NCI-H2029 (cell line): ENCODE measurements at regions not wholly inside any gene's neighbourhood (a gene's known extent, or its start where the extent isn't known, plus 50 kb on each side); places are given as distances from the start of the nearest gene placed in this dataset.

Source experiments
- DNase-seq: peaks from one replicate; lab custom pipeline; 2025; lab: John Stamatoyannopoulos, UW

GRCh38 chr5:116844015-116844414 is 269.4 kb upstream of the SEMA6A start:
- no peak for DNase-seq

DNA sequence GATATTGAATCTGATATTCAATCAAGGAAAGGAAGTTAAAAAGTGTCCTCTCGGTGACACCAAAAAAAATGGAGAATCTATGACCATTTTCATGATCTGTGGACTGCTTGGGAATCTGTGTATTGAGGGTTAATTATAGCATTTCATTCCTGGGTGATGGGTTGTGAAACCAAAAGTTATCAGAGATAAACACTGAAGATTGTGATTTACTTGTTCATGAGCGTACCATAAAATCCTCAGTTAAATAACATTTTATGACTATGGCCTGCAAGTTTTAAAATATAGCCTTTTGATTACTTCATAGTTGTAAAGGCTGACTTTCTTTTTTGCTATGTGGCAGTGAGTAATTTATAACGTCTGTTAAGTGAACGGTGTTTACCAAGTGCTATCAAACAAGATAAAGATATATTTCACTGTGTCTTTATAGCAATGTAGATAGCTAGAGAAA is 267.9 kb upstream of the SEMA6A start:
- no peak for DNase-seq

DNA sequence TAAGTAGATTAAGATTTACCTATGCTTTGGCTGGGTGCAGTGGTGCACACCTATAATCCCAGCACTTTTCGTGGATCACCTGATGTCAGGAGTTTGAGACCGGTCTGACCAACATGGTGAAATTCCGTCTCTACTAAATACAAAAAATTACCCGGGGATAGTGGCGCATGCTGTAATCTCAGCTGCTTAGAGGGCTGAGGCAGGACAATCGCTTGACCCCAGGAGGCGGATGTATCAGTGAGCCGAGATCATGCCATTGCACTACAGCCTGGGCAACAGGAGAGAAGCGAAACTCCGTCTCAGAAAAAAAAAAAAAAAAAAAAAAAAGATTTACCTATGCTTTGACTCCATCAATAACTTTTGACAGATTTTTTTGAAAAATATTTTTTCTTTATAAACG is 267.1 kb upstream of the SEMA6A start:
- no peak for DNase-seq

DNA sequence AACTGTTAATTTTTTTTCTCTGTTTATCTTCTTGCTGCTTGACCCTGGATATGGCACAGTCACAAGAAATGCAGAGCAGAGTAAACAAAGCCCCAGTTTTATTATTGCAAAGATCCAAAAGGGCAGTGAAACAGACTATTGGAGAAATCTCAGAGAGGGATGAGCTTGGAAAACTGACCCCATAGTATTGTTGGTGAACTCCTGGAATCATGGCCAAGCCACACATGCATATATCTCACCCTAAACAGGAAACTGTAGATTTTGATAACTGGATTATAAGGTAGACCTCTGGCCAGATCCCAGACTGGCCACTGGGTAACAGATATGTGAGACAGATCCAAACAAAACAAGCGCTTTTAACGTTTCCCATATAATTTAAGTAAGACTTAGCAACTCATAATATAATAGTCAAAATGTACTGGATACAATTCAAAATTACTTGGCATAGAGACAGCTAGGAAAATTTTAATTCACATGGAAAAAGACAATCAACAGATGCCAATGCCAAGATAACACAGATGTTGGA is 263.5 kb upstream of the SEMA6A start:
- no peak for DNase-seq

DNA sequence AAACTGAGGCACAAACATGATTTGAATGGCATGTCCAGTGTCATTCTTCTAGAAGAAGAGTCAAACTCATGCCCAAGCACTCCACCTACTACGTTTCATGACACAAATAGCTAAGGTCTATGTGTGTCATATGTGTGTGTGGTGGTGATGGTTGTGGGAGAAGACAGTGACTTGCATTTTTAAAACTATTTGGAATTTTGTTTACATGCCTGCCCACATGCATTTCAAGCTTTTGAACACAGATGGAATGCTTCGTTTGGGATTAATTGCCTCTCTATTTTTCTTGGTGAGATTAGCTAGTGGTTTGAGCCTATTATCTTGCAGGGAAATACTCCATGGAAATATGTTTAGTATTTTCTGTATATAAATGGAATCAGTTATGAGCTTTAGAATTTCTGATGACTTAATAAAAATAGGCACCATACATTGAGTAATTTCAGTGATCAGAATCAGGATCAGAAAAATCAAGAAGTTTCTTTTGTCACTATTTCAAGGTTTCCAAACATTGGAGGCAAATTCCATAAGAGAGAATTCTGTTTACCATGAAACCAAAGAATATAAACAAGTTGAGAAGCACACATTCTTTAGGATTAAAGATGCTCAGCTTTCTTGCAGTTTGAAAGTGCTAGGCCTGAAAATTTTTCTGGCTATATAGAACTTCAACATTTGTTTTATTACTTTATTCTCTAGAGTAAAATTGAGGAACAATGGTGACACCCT is 260.3 kb upstream of the SEMA6A start:
- DNase-seq: no peak

DNA sequence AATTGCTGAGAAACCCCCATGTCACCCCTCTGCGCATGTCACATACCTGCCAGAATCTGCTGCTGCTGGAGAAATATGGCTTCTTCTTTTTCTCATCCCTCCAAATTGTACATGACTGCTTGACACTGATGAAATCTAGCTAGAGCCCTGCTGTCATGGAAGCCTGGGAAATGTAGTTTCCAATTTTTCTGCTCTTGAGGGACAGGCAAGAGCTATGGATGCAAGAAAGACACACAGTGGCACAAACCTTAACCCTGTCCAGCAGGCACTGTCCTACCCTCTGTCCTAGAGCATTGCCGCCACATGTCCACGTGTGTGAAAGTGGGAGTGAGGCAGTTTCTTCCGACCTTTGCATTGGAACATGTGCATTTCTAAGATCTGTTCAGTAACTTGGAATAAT is 255.5 kb upstream of the SEMA6A start:
- DNase-seq: no peak

DNA sequence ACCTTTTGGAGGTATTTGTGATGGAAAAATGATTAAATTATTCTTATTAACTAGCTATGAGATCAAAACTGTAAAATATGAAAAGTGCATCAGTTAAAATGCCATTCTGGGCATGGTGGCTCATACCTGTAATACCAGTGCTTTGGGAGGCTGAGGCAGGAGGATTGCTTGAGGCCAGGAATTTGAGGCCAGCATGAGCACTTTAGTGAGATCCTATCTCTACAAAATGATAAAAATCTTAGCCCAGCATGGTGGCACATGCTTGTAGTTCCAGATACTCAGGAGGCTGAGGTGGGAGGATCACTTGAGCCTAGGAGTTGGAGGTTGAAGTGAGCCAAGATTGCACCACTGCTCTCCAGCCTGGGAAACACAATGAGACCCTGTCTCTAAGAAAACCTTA is 252.5 kb upstream of the SEMA6A start:
- no peak for DNase-seq

DNA sequence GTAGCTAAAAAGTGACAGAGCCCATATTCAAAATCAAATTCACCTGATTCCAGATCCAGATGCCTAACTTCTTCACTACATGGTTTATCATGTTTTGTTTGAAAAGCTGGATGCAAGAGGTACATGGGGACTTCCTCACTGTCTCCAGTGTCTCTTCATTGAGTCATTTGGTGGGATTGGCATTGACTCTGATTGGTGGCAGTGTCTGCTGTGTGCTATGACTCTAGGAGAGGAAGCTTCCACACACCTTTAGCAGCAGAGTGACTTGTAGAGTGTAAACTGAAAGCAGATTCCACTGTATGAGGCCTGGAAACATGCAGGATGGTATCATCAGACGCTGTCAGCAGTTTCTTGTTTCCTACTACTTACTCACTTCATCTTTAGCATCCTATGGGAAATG is 250.9 kb upstream of the SEMA6A start:
- DNase-seq: no peak

- no peak for DNase-seq
Observed at GRCh38 chr5:116824751-116825438, 250.3 kb upstream of the SEMA6A start.

- DNase-seq: no peak
Observed at GRCh38 chr5:116814626-116815385, 240.2 kb upstream of the SEMA6A start.

- DNase-seq: no peak
Observed at GRCh38 chr5:116813906-116814305, 239.3 kb upstream of the SEMA6A start.

DNA sequence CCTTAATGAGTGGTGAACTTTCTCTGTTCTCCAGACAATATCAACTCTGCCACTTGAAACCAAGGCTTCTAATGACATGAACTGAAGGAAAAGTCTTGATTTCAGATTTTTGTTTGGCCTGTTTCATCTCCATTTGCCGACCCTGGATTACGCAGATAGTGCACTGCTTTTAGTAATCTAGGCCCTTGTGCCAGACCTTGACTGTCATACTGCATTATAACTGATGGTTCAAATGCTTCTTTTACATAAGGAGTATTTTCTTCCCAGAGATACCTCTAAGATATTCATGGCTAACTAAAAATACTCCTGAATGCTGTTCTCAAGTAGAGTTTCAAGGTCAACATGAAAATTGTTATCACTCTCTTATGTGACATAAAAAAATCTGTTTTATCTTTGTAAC is 238.7 kb upstream of the SEMA6A start:
- no peak for DNase-seq

DNA sequence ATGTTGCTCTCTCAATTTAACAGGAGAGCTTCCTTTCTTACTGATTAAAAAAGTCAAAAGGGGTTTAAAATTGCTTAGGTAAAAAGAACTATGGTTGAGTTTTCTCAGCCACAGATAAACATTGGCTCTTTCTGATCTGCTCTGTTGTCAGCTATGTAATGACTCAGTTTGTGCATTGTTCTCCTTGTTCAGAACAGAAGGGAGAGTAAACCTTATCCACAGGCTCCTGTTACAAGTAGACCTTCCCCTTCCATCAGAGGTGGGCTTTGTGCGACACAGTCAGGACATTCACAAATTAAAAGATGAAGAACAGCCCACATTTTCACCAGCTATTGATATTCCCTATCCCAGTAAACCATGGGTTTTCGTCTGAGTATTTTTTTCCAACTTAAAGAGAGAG is 236.3 kb upstream of the SEMA6A start:
- no peak for DNase-seq

GRCh38 chr5:116806836-116807235 is 232.2 kb upstream of the SEMA6A start:
- no peak for DNase-seq

GRCh38 chr5:116799401-116799800 is 224.8 kb upstream of the SEMA6A start:
- DNase-seq: no peak

GRCh38 chr5:116795189-116795588 is 220.6 kb upstream of the SEMA6A start:
- no peak for DNase-seq

DNA sequence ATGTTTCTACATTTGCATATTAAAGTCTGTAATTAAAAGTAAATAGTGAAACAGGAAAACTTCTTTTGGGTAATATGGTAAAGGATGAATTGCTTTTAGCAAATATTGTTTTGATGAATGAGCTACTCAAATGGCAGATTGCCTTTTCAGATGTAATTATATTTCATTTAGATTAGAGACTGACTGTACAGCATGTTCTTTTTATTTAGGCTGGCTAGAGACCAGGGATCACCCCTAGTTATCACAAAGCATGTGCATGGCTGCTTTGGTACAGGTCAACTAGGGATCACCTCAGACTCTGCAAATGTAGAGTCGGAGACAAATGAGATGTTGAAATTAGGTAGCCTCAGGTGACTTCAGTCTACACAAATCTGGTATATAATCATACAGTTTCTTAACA is 214.9 kb upstream of the SEMA6A start:
- no peak for DNase-seq

GRCh38 chr5:116788851-116789403 is 214.3 kb upstream of the SEMA6A start:
- no peak for DNase-seq

DNA sequence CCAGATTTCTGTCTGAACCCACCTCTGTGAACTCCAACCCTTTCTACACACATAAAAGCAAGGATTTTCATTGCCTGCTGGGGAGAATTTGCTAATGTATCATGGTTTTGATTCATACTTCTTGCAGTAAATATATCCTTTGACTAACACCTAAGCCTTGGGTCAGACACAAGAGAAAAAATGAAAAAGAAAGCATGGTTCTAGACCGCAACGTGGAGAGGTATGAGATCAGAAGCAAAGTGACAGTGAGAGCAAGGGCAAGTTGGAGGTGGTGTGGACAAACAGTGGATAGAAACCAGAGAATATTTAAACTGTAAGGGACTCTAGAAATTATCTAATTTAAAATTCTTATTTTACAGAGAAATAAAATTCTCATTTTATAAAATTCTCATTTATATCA is 212.9 kb upstream of the SEMA6A start:
- DNase-seq: no peak

GRCh38 chr5:116785106-116785505 is 210.5 kb upstream of the SEMA6A start:
- no peak for DNase-seq

DNA sequence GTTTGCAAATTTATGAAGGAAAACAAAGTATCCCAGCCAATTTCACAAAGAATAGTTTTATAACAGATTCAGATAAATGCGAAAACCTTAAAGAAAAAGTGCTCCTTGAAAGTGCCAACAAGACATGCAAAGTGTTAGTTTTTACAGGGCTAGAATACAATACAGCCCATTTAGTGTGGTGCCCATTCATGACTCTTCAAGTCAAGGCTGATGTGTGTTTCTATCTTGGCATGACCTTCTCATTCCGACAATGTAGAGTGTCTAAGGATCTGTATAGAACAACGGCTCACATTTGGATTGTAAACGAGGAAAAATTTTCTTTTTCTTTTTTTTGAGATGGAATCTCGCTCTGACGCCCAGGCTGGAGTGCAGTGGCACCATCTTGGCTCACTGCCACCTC is 205.2 kb upstream of the SEMA6A start:
- DNase-seq: no peak

DNA sequence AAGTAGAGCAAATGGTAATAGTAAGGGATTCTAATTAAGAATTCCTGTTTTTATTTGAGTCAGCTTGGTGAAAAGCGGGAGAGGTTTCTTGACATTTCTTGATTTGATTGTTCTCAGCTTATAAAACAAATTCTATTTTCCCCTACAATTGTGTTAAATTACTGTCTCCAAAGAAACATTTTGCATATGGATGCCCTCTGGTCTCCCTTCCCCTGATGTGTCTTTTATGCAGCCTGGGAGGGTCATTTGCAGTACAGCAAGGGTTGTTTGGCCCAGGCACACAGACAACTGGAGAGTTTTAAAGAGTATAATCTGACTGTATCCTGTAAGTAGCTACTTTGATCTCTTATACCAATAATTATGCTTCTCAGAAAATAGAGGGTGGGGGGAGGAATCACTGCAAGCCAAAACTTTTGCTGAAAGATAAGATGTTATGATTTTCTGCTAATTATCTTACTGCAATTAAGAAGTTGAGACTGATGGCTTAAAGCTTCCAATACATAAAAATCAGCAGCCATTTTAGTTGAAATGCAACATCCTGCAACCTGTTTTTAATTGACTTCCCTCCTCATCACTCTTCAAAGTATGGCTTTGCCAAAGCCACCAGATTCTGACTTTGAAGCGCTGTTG is 204.1 kb upstream of the SEMA6A start:
- no peak for DNase-seq
